ENCODE measurements at regions not wholly inside any gene's neighbourhood (a gene's known extent, or its start where the extent isn't known, plus 50 kb on each side); places are given as distances from the start of the nearest gene placed in this dataset.

GRCh38 chr9:88326936-88327335, 61.3 kb upstream of the SPIN1 start:
- Histone ChIP-seq H3K4me1 (no peaks in the 10 kb centered on the region), H3K27me3 (no peaks in the 10 kb centered on the region), H3K27ac (no peak overlapping the region), H3K36me3 (no peaks in the 10 kb centered on the region), H3K4me3 (no peak overlapping the region), H3K9me3 (no peaks in the 10 kb centered on the region)
- TF ChIP-seq, protein P1, sequence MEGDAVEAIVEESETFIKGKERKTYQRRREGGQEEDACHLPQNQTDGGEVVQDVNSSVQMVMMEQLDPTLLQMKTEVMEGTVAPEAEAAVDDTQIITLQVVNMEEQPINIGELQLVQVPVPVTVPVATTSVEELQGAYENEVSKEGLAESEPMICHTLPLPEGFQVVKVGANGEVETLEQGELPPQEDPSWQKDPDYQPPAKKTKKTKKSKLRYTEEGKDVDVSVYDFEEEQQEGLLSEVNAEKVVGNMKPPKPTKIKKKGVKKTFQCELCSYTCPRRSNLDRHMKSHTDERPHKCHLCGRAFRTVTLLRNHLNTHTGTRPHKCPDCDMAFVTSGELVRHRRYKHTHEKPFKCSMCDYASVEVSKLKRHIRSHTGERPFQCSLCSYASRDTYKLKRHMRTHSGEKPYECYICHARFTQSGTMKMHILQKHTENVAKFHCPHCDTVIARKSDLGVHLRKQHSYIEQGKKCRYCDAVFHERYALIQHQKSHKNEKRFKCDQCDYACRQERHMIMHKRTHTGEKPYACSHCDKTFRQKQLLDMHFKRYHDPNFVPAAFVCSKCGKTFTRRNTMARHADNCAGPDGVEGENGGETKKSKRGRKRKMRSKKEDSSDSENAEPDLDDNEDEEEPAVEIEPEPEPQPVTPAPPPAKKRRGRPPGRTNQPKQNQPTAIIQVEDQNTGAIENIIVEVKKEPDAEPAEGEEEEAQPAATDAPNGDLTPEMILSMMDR (IDR thresholded peaks at IDR 0.05), result no peak
- no peak for DNase-seq (ENCODE audit: low spot score)

GRCh38 chr9:88326015-88326414, 62.2 kb upstream of the SPIN1 start:
- Histone ChIP-seq H3K27me3 (no peaks in the 10 kb centered on the region), H3K27ac (no peak overlapping the region), H3K9me3 (no peaks in the 10 kb centered on the region), H3K36me3 (no peaks in the 10 kb centered on the region), H3K4me1 (no peaks in the 10 kb centered on the region), H3K4me3 (no peak overlapping the region)
- DNase-seq (ENCODE audit: low spot score), result no peak
- TF ChIP-seq, protein P1 (IDR thresholded peaks at IDR 0.05), result no peak

DNA sequence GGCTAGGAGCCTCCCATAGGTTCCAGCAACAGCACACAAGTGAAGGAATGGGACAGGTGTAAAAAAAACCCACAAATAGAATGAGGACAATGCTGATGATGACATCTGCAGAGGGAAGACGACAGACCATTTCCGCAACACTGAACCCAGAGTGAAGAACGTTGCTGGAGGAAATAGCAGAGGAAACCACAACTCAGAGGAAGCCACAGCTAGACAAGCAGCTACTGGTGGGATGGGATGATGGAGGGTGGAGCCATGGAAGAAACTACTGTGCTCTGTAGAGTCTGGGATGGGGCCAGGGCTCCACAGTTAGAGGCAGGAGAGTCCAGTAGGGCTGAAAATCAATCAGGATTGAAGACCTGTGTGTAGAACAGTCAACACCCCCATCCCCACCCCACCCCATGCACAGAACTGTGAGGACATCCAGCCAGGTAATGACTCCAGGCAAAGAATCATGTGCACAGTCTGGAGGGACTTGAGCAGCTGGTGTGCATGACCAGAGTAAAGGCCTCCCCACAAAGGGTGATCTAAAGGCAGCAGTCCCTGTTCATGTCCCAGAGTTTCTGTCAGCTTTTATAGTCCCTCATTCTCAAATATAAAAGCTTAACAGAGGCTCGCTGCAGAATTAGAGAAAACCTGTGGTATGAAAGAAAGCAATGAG, 65.2 kb upstream of the SPIN1 start:
- Histone ChIP-seq H3K36me3 (no peaks in the 10 kb centered on the region), H3K4me1 (no peaks in the 10 kb centered on the region), H3K4me3 (no peak overlapping the region), H3K27ac (no peak overlapping the region), H3K9me3 (no peaks in the 10 kb centered on the region), H3K27me3 (no peaks in the 10 kb centered on the region)
- TF ChIP-seq, protein P1 (IDR thresholded peaks at IDR 0.05), result no peak
- DNase-seq (ENCODE audit: low spot score), result no peak

DNA sequence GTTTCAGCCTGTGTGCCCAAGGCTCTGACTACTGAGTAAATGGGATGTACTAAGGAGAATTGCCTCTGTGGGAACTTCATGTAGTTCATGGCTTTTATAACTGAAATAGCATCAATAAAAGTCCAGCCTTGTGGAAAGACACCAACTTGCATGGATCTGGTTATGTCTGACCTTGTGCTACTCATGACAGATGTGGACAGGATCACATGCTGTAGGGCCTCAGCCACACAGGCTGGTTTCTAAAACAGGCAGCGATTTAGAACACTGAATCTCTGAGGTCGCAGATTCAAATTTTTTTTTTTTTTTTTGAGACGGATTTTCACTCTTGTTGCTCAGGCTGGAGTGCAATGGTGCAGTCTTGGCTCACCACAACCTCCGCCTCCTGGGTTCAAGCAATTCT, 66.5 kb upstream of the SPIN1 start:
- Histone ChIP-seq H3K4me3 (no peak overlapping the region), H3K36me3 (no peaks in the 10 kb centered on the region), H3K9me3 (no peaks in the 10 kb centered on the region), H3K27ac (no peak overlapping the region), H3K27me3 (no peaks in the 10 kb centered on the region), H3K4me1 (no peaks in the 10 kb centered on the region)
- TF ChIP-seq, protein P1 (IDR thresholded peaks at IDR 0.05), result no peak
- DNase-seq (ENCODE audit: low spot score), result no peak

- DNase-seq (ENCODE audit: low spot score), result no peak
- H3K4me1 ChIP-seq, result no peaks in the 10 kb centered on the region
- TF ChIP-seq, protein P1 (IDR thresholded peaks at IDR 0.05), result no peak
Observed at GRCh38 chr9:88320748-88321415, 67.4 kb upstream of the SPIN1 start.

More at GRCh38 chr9:88320748-88321415, 67.4 kb upstream of the SPIN1 start:
- Histone ChIP-seq H3K27ac (no peak overlapping the region), H3K9me3 (no peaks in the 10 kb centered on the region), H3K4me3 (no peak overlapping the region), H3K36me3 (no peaks in the 10 kb centered on the region), H3K27me3 (no peaks in the 10 kb centered on the region)
